ENCODE measurements at regions not wholly inside any gene's neighbourhood (a gene's known extent, or its start where the extent isn't known, plus 50 kb on each side); places are given as distances from the start of the nearest gene placed in this dataset.

- DNase-seq, result no peak
Measured at GRCh38 chr10:131694168-131694780, 206.5 kb upstream of the PPP2R2D start.

GRCh38 chr10:131694781-131695495 is 205.9 kb upstream of the PPP2R2D start:
- no peak for DNase-seq

- no peak for DNase-seq
Measured at GRCh38 chr10:131695496-131696165, 205.2 kb upstream of the PPP2R2D start.

GRCh38 chr10:131697476-131698128 is 203.2 kb upstream of the PPP2R2D start:
- no peak for DNase-seq

GRCh38 chr10:131698232-131698631 is 202.6 kb upstream of the PPP2R2D start:
- DNase-seq, result no peak

GRCh38 chr10:131698986-131699385 is 201.8 kb upstream of the PPP2R2D start:
- DNase-seq, result no peak

DNA sequence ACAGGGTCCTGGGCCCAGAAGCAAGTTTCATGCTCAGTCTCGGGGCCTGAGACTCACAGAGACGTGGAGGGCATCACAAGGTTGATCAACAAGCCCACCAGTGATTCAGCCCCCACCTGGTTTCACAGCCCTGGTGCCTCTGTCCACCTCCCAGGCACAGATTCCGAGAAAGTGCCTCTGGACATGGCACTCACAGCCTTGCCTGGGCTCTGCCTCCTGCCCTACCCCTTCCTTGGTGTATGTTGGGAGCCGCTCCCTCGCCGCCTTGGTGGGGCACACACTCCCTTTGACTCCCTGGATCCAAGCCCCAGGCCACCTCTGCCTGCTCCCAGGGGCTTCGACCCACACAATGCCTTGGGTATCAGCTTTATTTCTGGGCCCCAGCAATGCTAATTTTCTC is 200.8 kb upstream of the PPP2R2D start:
- no peak for DNase-seq

GRCh38 chr10:131700506-131700905 is 200.3 kb upstream of the PPP2R2D start:
- no peak for DNase-seq

DNA sequence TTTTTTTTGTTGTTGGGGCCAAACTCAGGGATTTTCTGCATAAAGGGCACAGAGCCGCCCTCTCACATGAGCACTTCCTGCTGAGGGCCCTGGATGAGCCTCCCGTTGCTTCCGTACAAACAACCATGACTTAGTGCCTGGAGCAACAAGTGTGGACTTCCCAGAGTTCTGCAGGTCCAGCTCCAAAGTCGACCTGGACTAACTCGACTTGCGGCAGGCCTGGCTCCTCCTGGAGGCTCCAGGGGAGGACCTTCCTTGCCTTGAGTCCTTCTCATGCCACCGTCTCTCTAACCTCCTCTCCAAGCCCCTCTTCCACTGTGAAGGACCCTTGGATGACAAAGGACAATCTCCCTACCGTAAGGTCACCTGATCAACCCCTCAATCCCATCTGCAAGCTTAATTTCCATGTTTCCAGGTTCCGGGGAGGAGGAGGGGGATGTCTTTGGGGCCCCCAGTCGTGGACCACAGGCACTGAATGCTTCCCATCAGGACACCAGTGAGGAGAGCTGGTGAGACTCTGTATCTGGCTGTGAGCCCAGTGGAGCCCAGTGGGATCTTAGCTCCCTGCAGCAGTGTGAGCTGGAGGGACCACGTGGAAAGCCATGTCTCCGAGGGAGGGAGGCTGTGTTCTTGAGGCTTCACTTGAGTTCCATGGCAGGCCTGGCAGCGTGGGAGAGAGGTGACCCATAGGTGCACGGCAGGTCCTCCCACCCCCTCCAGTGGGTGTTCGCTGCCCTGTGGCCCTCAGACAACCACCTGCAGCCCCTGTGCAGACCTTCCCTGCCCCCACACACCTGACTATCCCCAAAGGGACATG is 199.5 kb upstream of the PPP2R2D start:
- no peak for DNase-seq

- DNase-seq, result no peak
Measured at GRCh38 chr10:131702531-131703356, 198.1 kb upstream of the PPP2R2D start.

GRCh38 chr10:131703541-131703940 is 197.3 kb upstream of the PPP2R2D start:
- DNase-seq, result no peak

DNA sequence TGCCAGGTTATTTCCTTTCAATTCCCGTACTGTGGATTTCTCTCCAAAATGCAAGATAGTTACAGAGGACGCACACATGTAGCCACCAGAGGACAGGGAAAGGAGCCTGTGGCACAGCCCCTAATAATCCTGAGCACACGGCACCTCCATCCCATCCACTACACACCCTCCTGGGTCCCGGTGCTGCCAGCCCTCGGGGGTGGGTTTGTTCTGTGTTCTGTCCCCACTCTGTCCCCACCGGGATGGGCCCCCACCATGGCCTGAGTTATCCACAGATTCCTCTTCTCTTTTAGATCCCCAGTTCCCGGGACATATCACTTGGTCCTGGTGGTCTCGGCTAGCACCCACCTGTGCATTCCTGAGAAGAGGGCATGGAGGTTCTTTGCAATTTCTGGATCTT is 196.9 kb upstream of the PPP2R2D start:
- DNase-seq, result no peak

DNA sequence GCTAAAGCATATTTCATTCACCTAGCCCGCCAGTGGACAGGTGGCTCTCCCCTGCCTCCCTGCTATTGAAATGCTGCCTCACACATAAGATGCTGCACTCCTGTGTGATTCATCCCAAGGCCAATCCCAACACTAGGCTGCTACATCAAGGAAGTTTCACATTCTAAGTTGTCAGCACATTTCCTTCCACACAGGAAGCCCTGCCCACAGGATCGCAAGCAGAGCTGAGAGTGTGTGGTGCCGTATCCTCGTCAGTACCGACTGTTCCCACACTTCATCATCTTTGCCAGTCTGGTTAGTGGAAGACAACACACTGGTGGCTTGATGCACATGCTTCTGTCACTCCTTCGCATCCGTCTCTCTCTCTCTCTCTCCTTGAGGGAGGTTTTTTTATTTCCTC is 194.3 kb upstream of the PPP2R2D start:
- no peak for DNase-seq

DNA sequence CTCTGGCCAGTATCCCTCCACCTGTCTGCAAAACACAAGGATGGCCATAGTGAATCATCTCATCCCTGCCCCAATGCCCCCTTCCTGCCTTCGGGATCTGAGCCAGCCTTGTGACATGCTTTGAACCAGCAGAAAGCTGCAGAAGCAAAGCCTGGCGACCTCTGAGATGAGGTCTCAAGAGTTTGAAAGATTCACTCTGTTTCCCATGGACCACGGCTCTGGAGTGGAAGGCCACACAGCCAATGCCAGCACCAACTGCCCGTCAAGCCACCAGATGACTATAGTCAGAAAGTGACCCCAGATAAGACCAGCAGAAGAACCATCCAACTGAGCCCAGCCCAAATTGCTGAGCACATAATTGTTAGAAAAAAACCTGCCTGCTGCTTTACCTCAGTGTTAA is 193.9 kb upstream of the PPP2R2D start:
- no peak for DNase-seq

GRCh38 chr10:131708225-131708880 is 192.5 kb upstream of the PPP2R2D start:
- DNase-seq, result no peak

DNA sequence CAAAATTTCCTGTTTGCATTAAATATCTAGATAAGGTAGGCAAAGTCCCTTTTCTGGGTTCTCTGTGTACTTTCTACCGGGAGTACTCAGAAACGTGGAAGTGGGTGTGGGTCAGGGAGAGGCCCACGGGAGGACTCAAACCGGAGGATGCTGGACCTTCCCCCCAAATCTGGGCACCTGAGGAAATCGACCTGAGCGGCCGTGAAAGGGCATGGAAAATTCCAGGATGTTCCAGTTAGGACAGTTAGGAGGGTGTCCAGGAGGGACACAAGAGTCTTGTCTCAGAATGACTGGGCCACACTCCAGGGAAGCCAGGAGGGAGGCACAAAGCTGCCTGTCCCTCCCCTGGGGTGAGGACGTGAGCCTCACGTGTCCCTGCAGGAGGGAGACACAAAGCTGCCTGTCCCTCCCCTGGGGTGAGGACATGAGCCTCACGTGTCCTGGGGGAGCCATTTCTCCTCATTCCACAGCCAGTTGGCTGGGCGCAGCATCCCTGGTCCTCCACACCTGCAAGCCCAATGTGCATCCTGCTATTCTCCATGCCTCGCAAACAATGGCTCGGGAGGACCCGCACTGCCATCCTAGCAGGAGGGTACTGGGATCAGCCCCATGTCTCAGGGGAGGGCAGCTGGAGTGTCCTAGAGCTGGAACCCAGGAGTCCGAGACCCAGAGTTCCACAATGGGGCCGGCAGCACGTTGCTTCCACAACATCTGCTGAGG is 190.5 kb upstream of the PPP2R2D start:
- DNase-seq, result no peak

GRCh38 chr10:131722121-131722520 is 178.7 kb upstream of the PPP2R2D start:
- no peak for DNase-seq

DNA sequence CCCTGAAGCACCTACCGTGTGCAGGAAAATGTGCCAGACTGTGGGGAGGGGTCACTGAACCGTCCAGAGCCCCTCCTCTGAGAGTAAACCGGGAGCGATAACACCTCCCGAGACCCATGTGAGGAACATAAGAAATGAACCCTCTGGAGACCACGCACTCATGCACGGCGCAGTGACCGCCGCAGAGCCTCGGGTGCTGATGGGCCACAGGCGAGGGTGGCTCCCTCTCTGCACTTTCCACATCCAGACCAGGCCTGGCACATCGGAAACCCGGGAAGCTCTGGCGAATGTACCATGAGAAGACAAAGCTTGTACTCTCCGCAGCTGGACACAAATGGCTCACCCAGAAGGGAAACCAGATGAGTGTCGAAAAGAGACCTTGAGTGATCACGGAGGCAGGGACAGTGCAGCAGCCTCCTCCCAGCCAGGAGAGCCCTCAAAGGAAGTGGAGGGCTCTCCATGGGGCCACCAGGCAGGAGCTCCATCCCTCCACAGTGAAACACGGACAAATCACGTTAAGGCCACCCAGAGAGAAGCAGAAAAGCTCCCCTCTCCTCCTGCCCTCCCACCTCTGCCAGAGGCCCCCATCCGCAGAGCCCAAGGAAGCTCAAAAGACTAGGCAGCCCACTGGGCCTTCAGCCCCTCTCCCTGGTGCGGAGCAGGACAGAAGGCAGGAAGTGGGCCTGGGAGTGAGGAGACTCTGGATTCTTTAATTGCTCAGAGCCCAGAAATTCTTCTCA is 178.1 kb upstream of the PPP2R2D start:
- DNase-seq, result no peak

DNA sequence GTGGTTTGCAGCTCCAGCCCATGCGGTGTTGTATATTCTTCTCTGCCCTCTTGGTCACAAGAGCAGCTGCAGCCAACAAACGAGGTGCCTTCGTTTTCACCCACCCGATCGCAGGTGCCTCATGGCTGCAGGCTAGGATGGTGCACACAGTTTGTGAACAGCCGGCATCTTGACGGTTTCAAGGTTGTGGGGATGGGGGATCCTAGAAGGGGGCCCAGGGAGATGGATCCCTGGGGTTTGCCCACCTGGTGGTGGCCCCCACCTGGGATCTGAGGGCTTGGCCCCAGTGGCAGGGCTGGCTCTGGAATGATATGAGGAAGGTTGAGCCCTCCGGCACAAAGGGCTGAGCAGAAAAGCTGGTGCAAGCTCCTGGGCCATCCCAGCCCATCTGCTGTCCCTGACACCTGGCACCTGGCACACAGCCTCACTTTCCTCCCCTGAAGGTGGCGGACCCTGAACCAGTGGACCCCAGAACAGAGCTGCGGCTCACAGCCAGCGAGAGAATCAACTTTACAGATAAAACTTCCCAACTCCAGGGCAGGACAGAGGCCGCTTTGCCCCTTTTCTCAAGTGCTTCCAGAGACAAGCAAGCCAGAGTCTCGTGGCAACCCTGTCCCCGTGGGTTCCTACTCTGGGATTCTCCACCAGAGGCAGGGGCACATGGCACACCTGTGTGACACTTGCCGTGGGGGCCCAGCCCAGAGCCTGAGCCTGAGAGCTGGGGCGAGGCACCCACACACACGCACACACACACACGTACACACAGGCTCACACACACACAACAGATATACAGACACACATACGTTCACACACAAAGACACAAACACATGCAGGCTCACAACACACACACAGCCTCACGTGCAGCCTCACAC is 177.3 kb upstream of the PPP2R2D start:
- DNase-seq, result no peak
